Esophagus muscularis mucosa (tissue), 4 donors: ENCODE measurements at regions not wholly inside any gene's neighbourhood (a gene's known extent, or its start where the extent isn't known, plus 50 kb on each side); places are given as distances from the start of the nearest gene placed in this dataset.

Source experiments
- DNase-seq: peaks from one replicate; pipeline ENCODE4 v3.0.0-alpha.2; 2017; ENCODE audit errors: extremely low spot score
- H3K27ac ChIP-seq, 4 donors: fragments of 200-600 bp; sonication (generic); replicated peaks in 1 of 4; 1 replicate in 3 of 4; 2 replicates in 1 of 4; pipeline ENCODE4 v1.5.1; 2016 to 2019; ENCODE audit warnings: mild to moderate bottlenecking in 1 of 4
- H3K27me3 ChIP-seq, 4 donors: fragments of 200-600 bp; sonication (generic); one replicate each; pipeline versions ENCODE4 v1.5.1 to v1.6.0; 2016 to 2019
- H3K36me3 ChIP-seq, 4 donors: fragments of 200-600 bp; sonication (generic); one replicate each; pipeline ENCODE4 v1.5.1; 2016 to 2019
- H3K4me1 ChIP-seq, 4 donors: fragments of 200-600 bp; sonication (generic); one replicate each; pipeline ENCODE4 v1.5.1; 2016 to 2019
- H3K4me3 ChIP-seq, 4 donors: fragments of 200-600 bp; sonication (generic); 1 replicate in 2 of 4; 2 replicates in 2 of 4; pipeline ENCODE4 v1.5.1; 2016 to 2019; ENCODE audit warnings: mild to moderate bottlenecking in 4 of 4, moderate library complexity in 1 of 4
- H3K9me3 ChIP-seq, 4 donors: fragments of 200-600 bp; sonication (generic); 1 replicate in 3 of 4; 2 replicates in 1 of 4; pipeline ENCODE4 v1.5.1; 2016 to 2019
- EP300 ChIP-seq: sonication (generic); formaldehyde crosslinking; IDR thresholded peaks from one replicate; pipeline ENCODE4 v1.6.1; 2017; ENCODE audit warnings: antibody characterized with exemption
- POLR2A ChIP-seq: fragments of 450-650 bp; IDR thresholded peaks from one replicate; pipeline ENCODE4 v1.6.1; 2017; ENCODE audit warnings: antibody characterized with exemption, moderate library complexity, mild to moderate bottlenecking, low read depth
- POLR2AphosphoS5 ChIP-seq, 2 donors: sonication (generic); formaldehyde crosslinking; IDR thresholded peaks; one replicate each; pipeline ENCODE4 v1.6.1; 2017; ENCODE audit warnings: antibody characterized with exemption in 2 of 2
- WGBS: methylation state at CpG from one replicate; pipeline ENCODE4 v1.1.5; 2018; 5-methylcytosine and 5-hydroxymethylcytosine counted together
- intact Hi-C: fragments of 100-400 bp; cut with DNase I; formaldehyde crosslinking; loops from one replicate; pipeline ENCODE4 v1.15.1; 2023
- TF ChIP-seq, protein P1 (sequence below), 3 experiments: fragments of 200-600 bp in 2 of 3; fragments of 450-650 bp in 1 of 3; sonication (generic) in 2 of 3; IDR thresholded peaks; one replicate each; pipeline ENCODE4 v1.5.1; 2017 to 2019; ENCODE audit warnings: antibody characterized with exemption in 3 of 3, mild to moderate bottlenecking in 2 of 3, moderate library complexity in 1 of 3

DNA sequence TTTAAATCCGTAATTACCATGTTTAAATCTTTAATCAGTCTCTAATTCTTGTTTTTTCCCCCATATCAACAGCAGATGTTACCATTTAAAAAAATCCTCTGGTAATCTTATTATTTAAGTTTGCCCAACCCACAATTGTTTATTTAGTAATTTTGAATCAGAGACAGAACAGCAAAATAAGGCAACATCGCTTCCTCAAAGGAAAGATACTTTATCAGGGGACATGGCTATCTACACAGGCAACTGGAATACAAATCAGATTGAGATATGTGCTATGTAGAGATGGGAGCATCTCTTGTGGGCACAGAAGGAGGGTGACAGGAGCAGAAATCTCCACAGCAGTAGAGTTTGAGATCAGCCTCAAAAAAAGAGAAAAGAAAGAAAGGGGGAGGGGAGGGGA is 674.4 kb downstream of the SEMA5A start:
- no peaks in the 10 kb centered on the region for H3K4me1 ChIP-seq
- H3K36me3 ChIP-seq: no peaks in the 10 kb centered on the region
- no peaks in the 10 kb centered on the region for H3K27me3 ChIP-seq
- TF ChIP-seq POLR2AphosphoS5 (IDR thresholded peaks at IDR 0.05) (no peak), POLR2A (no peak), EP300 (no peak)
- TF ChIP-seq, protein P1, sequence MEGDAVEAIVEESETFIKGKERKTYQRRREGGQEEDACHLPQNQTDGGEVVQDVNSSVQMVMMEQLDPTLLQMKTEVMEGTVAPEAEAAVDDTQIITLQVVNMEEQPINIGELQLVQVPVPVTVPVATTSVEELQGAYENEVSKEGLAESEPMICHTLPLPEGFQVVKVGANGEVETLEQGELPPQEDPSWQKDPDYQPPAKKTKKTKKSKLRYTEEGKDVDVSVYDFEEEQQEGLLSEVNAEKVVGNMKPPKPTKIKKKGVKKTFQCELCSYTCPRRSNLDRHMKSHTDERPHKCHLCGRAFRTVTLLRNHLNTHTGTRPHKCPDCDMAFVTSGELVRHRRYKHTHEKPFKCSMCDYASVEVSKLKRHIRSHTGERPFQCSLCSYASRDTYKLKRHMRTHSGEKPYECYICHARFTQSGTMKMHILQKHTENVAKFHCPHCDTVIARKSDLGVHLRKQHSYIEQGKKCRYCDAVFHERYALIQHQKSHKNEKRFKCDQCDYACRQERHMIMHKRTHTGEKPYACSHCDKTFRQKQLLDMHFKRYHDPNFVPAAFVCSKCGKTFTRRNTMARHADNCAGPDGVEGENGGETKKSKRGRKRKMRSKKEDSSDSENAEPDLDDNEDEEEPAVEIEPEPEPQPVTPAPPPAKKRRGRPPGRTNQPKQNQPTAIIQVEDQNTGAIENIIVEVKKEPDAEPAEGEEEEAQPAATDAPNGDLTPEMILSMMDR (IDR thresholded peaks at IDR 0.05): no peak
- intact Hi-C loops: no loop called here
- DNase-seq: no peak
- no peak overlapping the region for H3K4me3 ChIP-seq
- WGBS: 82% methylated on average over 2 of the region's 2 CpGs
- no peaks in the 10 kb centered on the region for H3K9me3 ChIP-seq
- H3K27ac ChIP-seq: no peak overlapping the region

DNA sequence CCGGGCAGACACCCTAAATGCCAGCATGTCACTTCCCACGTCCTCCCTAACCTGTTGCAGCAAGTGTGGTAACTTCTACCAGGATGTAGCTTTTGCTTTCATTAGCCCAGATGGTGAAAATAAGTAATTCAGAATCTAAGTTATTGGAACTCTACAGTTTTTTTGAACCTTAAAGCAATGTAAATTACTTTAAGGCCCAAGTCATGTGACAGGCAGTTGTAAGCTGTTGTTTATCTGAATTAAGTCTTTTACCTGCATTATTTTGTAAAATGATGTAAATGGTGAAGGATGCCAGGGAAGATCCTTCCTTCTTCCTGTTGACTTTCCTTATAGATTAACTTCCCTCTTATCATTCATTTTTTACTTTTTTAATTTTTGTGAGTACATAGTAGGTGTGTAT is 670.2 kb downstream of the SEMA5A start:
- H3K27ac ChIP-seq: no peak overlapping the region
- H3K27me3 ChIP-seq: no peaks in the 10 kb centered on the region
- H3K36me3 ChIP-seq: no peaks in the 10 kb centered on the region
- H3K4me3 ChIP-seq: no peak overlapping the region
- intact Hi-C loops: no loop called here
- H3K4me1 ChIP-seq: no peaks in the 10 kb centered on the region
- WGBS: 73% methylated on average over 2 of the region's 2 CpGs
- no peak for DNase-seq
- H3K9me3 ChIP-seq: peaks cover 0 to 6% (median 0%) of the 10 kb centered on the region in 4 donors
- no peak for TF ChIP-seq POLR2AphosphoS5 (IDR thresholded peaks at IDR 0.05)
- TF ChIP-seq, protein P1 (IDR thresholded peaks at IDR 0.05): no peak
- no peak for TF ChIP-seq EP300
- no peak for TF ChIP-seq POLR2A

DNA sequence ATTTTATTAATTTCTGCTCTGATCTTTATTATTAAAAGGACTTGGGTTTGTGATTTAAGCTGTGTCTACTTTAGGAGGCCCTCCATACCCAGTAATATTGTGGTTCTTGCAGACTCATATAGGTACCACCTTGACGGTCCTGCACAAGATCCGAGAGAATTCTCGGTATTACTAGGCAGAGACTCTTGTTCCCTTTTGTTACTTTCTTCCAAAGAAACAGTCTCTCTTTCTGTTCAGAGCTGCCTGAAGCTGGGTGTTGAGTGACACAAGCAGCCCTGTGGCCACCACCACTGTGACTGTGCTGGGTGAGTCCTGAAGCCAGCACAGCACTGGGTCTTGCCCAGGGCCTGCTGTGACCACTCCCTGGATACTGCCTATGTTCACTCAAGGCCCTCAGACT is 666.6 kb downstream of the SEMA5A start:
- H3K27ac ChIP-seq: no peak overlapping the region
- TF ChIP-seq EP300: no peak
- no peak for TF ChIP-seq POLR2AphosphoS5 (IDR thresholded peaks at IDR 0.05)
- TF ChIP-seq, protein P1 (IDR thresholded peaks at IDR 0.05): no peak
- TF ChIP-seq POLR2A: no peak
- DNase-seq: no peak
- H3K27me3 ChIP-seq: no peaks in the 10 kb centered on the region
- no peak overlapping the region for H3K4me3 ChIP-seq
- no peaks in the 10 kb centered on the region for H3K36me3 ChIP-seq
- intact Hi-C loops: no loop called here
- H3K9me3 ChIP-seq: peaks cover 0 to 6% (median 0%) of the 10 kb centered on the region in 4 donors
- H3K4me1 ChIP-seq: no peaks in the 10 kb centered on the region
- WGBS: 96% methylated on average over 3 of the region's 3 CpGs

DNA sequence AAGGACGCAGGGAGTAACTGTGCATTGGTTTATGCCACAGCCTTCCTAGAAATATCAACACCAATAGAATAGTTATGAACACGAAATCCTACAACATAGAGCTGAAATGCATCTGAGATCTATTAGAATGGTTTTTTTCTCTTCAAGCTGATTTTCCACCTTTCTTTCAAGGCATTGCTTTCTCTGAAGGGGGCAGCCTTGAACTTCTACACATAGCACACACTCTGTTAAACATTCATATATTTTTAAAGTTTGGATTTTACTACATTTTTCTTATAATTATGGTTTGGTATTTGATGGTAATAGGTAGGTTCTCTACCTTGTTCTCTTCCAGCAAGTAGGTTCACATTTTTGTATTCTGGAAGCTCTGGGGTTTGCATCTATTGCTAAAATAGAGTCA is 661.8 kb downstream of the SEMA5A start:
- DNase-seq: no peak
- Histone ChIP-seq H3K9me3 (peaks cover 0 to 7% (median 3%) of the 10 kb centered on the region in 4 donors), H3K27me3 (no peaks in the 10 kb centered on the region), H3K36me3 (no peaks in the 10 kb centered on the region), H3K27ac (no peak overlapping the region), H3K4me1 (no peaks in the 10 kb centered on the region), H3K4me3 (no peak overlapping the region)
- TF ChIP-seq POLR2AphosphoS5 (IDR thresholded peaks at IDR 0.05): no peak
- TF ChIP-seq, protein P1 (IDR thresholded peaks at IDR 0.05): no peak
- no peak for TF ChIP-seq EP300
- TF ChIP-seq POLR2A: no peak
- 87% methylated on average over 2 of the region's 2 CpGs for WGBS
- intact Hi-C loops: no loop called here

DNA sequence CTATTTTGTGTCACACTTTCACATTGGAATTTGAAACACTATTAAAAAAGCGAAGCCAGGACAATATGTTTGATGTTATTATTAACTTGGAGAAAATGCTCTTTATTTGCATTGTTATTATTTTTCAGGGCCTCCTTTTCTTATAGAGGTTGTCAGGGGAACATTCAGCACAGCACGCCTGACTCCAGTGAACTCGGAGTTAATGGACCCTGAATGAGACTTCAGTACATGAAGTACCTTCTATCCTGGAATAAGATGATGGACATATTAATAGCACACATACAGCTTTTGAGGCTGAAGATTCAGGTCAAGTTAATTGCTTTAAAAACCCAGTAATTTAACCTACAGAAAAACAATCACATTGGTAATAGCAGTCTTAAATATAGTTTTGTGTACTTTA is 652.9 kb downstream of the SEMA5A start:
- Histone ChIP-seq H3K9me3 (no peaks in the 10 kb centered on the region), H3K4me1 (no peaks in the 10 kb centered on the region), H3K27ac (no peak overlapping the region), H3K4me3 (no peak overlapping the region), H3K27me3 (no peaks in the 10 kb centered on the region), H3K36me3 (no peaks in the 10 kb centered on the region)
- no peak for TF ChIP-seq POLR2AphosphoS5 (IDR thresholded peaks at IDR 0.05)
- TF ChIP-seq EP300: no peak
- TF ChIP-seq, protein P1 (IDR thresholded peaks at IDR 0.05): no peak
- no peak for TF ChIP-seq POLR2A
- WGBS: 90% methylated on average over 3 of the region's 3 CpGs
- no peak for DNase-seq
- intact Hi-C loops: no loop called here
